ENCODE measurements at regions not wholly inside any gene's neighbourhood (a gene's known extent, or its start where the extent isn't known, plus 50 kb on each side); places are given as distances from the start of the nearest gene placed in this dataset.
"Not testable (repeated sequence)": the region's sequence is repeated elsewhere in the genome, so short reads cannot be mapped to it uniquely, and the experiment has no call there.

DNA sequence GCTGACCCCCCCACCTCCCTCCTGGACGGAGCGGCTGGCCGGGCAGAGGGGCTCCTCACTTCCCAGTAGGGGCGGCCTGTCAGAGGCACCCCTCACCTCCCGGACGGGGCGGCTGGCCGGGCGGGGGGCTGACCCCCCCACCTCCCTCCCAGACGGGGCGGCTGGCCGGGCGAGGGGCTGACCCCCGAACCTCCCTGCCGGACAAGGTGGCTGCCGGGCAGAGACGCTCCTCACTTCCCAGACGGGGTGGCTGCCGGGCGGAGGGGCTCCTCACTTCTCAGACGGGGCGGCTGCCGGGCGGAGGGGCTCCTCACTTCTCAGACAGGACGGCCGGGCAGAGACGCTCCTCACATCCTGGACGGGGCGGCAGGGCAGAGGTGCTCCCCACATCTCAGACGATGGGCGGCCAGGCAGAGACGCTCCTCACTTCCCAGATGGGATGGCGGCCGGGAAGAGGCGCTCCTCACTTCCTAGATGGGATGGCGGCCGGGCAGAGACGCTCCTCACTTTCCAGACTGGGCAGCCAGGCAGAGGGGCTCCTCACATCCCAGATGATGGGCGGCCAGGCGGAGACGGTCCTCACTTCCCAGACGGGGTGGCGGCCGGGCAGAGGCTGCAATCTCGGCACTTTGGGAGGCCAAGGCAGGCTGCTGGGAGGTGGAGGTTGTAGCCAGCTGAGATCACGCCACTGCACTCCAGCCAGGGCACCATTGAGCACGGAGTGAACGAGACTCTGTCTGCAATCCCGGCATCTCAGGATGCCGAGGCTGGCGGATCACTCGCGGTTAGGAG lies 66.2 kb upstream of the PAPPA2 start:
- not testable (repeated sequence) for TF ChIP-seq CTCF, POLR2A (IDR thresholded peaks at IDR 0.05)
